GM21529 (cell line): ENCODE measurements at regions not wholly inside any gene's neighbourhood (a gene's known extent, or its start where the extent isn't known, plus 50 kb on each side); places are given as distances from the start of the nearest gene placed in this dataset.

Experiments used
- ATAC-seq: cut with Tn5 transposase; IDR thresholded peaks from one replicate; pipeline ENCODE4 v1.9.1; 2021; ENCODE audit not compliant: unreplicated experiment

- ATAC-seq, result no peak
Measured at GRCh38 chr22:48640890-48641841, 1186.5 kb downstream of the BRD1 start.

GRCh38 chr22:48639896-48640748, 1187.6 kb downstream of the BRD1 start:
- no peak for ATAC-seq

- no peak for ATAC-seq
Measured at GRCh38 chr22:48639021-48639795, 1188.5 kb downstream of the BRD1 start.

- no peak for ATAC-seq
Measured at GRCh38 chr22:48637231-48637630, 1190.4 kb downstream of the BRD1 start.

GRCh38 chr22:48636746-48637145, 1190.9 kb downstream of the BRD1 start:
- no peak for ATAC-seq

- ATAC-seq, result no peak
Measured at GRCh38 chr22:48635816-48636215, 1191.9 kb downstream of the BRD1 start.

GRCh38 chr22:48635031-48635430, 1192.6 kb downstream of the BRD1 start:
- no peak for ATAC-seq

- ATAC-seq, result no peak
Measured at GRCh38 chr22:48633996-48634836, 1193.5 kb downstream of the BRD1 start.

GRCh38 chr22:48632646-48633246, 1194.9 kb downstream of the BRD1 start:
- no peak for ATAC-seq

GRCh38 chr22:48631288-48631863, 1196.3 kb downstream of the BRD1 start:
- no peak for ATAC-seq

- no peak for ATAC-seq
Measured at GRCh38 chr22:48630848-48631247, 1196.8 kb downstream of the BRD1 start.

GRCh38 chr22:48630433-48630754, 1197.3 kb downstream of the BRD1 start:
- ATAC-seq, result no peak

GRCh38 chr22:48629631-48630432, 1197.8 kb downstream of the BRD1 start:
- no peak for ATAC-seq

GRCh38 chr22:48628891-48629543, 1198.7 kb downstream of the BRD1 start:
- ATAC-seq, result no peak

- no peak for ATAC-seq
Measured at GRCh38 chr22:48627966-48628365, 1199.7 kb downstream of the BRD1 start.

GRCh38 chr22:48627203-48627602, 1200.5 kb downstream of the BRD1 start:
- ATAC-seq, result no peak

- ATAC-seq, result no peak
Measured at GRCh38 chr22:48624401-48624800, 1203.3 kb downstream of the BRD1 start.

- ATAC-seq, result no peak
Measured at GRCh38 chr22:48622891-48623545, 1204.7 kb downstream of the BRD1 start.
